H9 (cell line): ENCODE measurements at regions not wholly inside any gene's neighbourhood (a gene's known extent, or its start where the extent isn't known, plus 50 kb on each side); places are given as distances from the start of the nearest gene placed in this dataset.

Experiments
- DNase-seq: peaks from one replicate; pipeline ENCODE4 v3.0.0-alpha.2; 2017
- H2AFZ ChIP-seq: one replicate; pipeline ENCODE4 v1.6.1; 2013; ENCODE audit warnings: mild to moderate bottlenecking, low read length, control low read depth, moderate library complexity
- H2AK5ac ChIP-seq: 2 replicates; pipeline ENCODE4 v1.6.1; 2013; ENCODE audit warnings: low read length, control low read depth, mixed read lengths; ENCODE audit not compliant: insufficient read length
- H2BK120ac ChIP-seq: one replicate; pipeline ENCODE4 v1.6.1; 2013; ENCODE audit warnings: low read depth, mild to moderate bottlenecking, low read length, control low read depth, inconsistent platforms; ENCODE audit not compliant: poor library complexity, severe bottlenecking
- H2BK12ac ChIP-seq: 2 replicates; pipeline ENCODE4 v1.6.1; 2013; ENCODE audit warnings: low read length, control low read depth, mixed read lengths, low read depth; ENCODE audit not compliant: insufficient read length
- H2BK15ac ChIP-seq: 2 replicates; pipeline ENCODE4 v1.6.1; 2013; ENCODE audit warnings: low read depth, low read length, control low read depth
- H2BK20ac ChIP-seq: one replicate; pipeline ENCODE4 v1.6.1; 2013; ENCODE audit warnings: low read depth, mild to moderate bottlenecking, low read length, control low read depth, inconsistent platforms; ENCODE audit not compliant: poor library complexity, severe bottlenecking
- H2BK5ac ChIP-seq: 2 replicates; pipeline ENCODE4 v1.6.1; 2013; ENCODE audit warnings: low read length, control low read depth, mixed read lengths; ENCODE audit not compliant: insufficient read length
- H3K14ac ChIP-seq: 2 replicates; pipeline ENCODE4 v1.6.1; 2013; ENCODE audit warnings: low read length, control low read depth; ENCODE audit not compliant: insufficient read depth
- H3K18ac ChIP-seq: 2 replicates; pipeline ENCODE4 v1.6.1; 2013; ENCODE audit warnings: low read depth, mild to moderate bottlenecking, mixed read lengths, low read length, control low read depth; ENCODE audit not compliant: insufficient read length
- H3K23ac ChIP-seq: 2 replicates; pipeline ENCODE4 v1.6.1; 2013; ENCODE audit warnings: low read length, control low read depth, mixed read lengths, low read depth; ENCODE audit not compliant: insufficient read length
- H3K23me2 ChIP-seq: 2 replicates; pipeline ENCODE4 v1.6.1; 2013; ENCODE audit warnings: low read depth, mild to moderate bottlenecking, mixed read lengths, low read length, control low read depth; ENCODE audit not compliant: insufficient read length, poor library complexity, severe bottlenecking
- H3K27ac ChIP-seq: 2 replicates; pipeline ENCODE4 v1.5.1; 2013; ENCODE audit warnings: low read length, control low read depth, mixed read lengths, low read depth; ENCODE audit not compliant: insufficient read length
- H3K27me3 ChIP-seq: 2 replicates; pipeline ENCODE4 v1.6.1; 2013; ENCODE audit warnings: low read length, control low read depth, inconsistent platforms; ENCODE audit not compliant: insufficient read depth
- H3K4ac ChIP-seq: 2 replicates; pipeline ENCODE4 v1.6.1; 2013; ENCODE audit warnings: low read depth, mild to moderate bottlenecking, control low read depth, inconsistent platforms, low read length, moderate library complexity
- H3K4me1 ChIP-seq: 2 replicates; pipeline ENCODE4 v1.6.1; 2013; ENCODE audit warnings: low read length, control low read depth, inconsistent platforms; ENCODE audit not compliant: insufficient read depth
- H3K4me2 ChIP-seq: 2 replicates; pipeline ENCODE4 v1.6.1; 2013; ENCODE audit warnings: low read length, control low read depth, mixed read lengths; ENCODE audit not compliant: insufficient read length, insufficient read depth
- H3K56ac ChIP-seq: 2 replicates; pipeline ENCODE4 v1.6.1; 2013; ENCODE audit warnings: low read depth, mild to moderate bottlenecking, mixed read lengths, low read length, control low read depth; ENCODE audit not compliant: insufficient read length
- H3K79me1 ChIP-seq: 2 replicates; pipeline ENCODE4 v1.6.1; 2013; ENCODE audit warnings: low read depth, mild to moderate bottlenecking, moderate library complexity, low read length, control low read depth, inconsistent platforms; ENCODE audit not compliant: insufficient read depth, poor library complexity, severe bottlenecking
- H3K79me2 ChIP-seq: 2 replicates; pipeline ENCODE4 v1.6.1; 2013; ENCODE audit warnings: low read length, control low read depth, inconsistent platforms; ENCODE audit not compliant: insufficient read depth
- H3K9ac ChIP-seq: 2 replicates; pipeline ENCODE4 v1.6.1; 2013; ENCODE audit warnings: low read length, control low read depth, mixed read lengths; ENCODE audit not compliant: insufficient read length; ENCODE audit errors: extremely low read depth
- H3K9me3 ChIP-seq: one replicate; pipeline ENCODE4 v1.6.1; 2013; ENCODE audit warnings: low read depth, low read length, inconsistent platforms; ENCODE audit not compliant: control insufficient read depth
- H3T11ph ChIP-seq: one replicate; pipeline ENCODE4 v1.6.1; 2013; ENCODE audit warnings: mild to moderate bottlenecking, low read length, control low read depth, inconsistent platforms
- H4K20me1 ChIP-seq: one replicate; pipeline ENCODE4 v1.6.1; 2013; ENCODE audit not compliant: control insufficient read depth, insufficient read length, insufficient read depth
- H4K5ac ChIP-seq: 2 replicates; pipeline ENCODE4 v1.6.1; 2013; ENCODE audit warnings: low read depth, mild to moderate bottlenecking, mixed read lengths, low read length, control low read depth; ENCODE audit not compliant: insufficient read length
- H4K8ac ChIP-seq: replicated peaks from 2 replicates; pipeline ENCODE4 v1.6.1; 2013; ENCODE audit warnings: low read length, control low read depth, mixed read lengths, low read depth; ENCODE audit not compliant: insufficient read length
- H4K91ac ChIP-seq: 2 replicates; pipeline ENCODE4 v1.6.1; 2013; ENCODE audit warnings: low read depth, mild to moderate bottlenecking, moderate library complexity, mixed read lengths, low read length, control low read depth; ENCODE audit not compliant: insufficient read length
- H3K27ac Mint-ChIP-seq, 3 experiments: 2 replicates in 2 of 3; 3 replicates in 1 of 3; pipeline ENCODE4 v1.8.0; 2020 to 2021; ENCODE audit warnings: mixed read lengths in 3 of 3, mild to moderate bottlenecking in 1 of 3, moderate library complexity in 1 of 3
- H3K27me3 Mint-ChIP-seq: 2 replicates; pipeline ENCODE4 v1.8.0; 2021; ENCODE audit warnings: low read depth, mild to moderate bottlenecking, moderate library complexity, mixed read lengths
- H3K36me3 Mint-ChIP-seq, 3 experiments: 2 replicates in 2 of 3; 3 replicates in 1 of 3; pipeline ENCODE4 v1.8.0; 2020 to 2021; ENCODE audit warnings: low read depth in 3 of 3, mixed read lengths in 3 of 3; ENCODE audit not compliant: insufficient read depth in 1 of 3
- H3K4me1 Mint-ChIP-seq, 2 experiments: 2 replicates each; pipeline ENCODE4 v1.8.0; 2020; ENCODE audit warnings: mixed read lengths in 2 of 2
- H3K4me3 Mint-ChIP-seq, 2 experiments: 2 replicates in 1 of 2; 3 replicates in 1 of 2; pipeline ENCODE4 v1.8.0; 2020 to 2021; ENCODE audit warnings: mild to moderate bottlenecking in 2 of 2, mixed read lengths in 2 of 2, moderate library complexity in 1 of 2
- H3K9me3 Mint-ChIP-seq, 2 experiments: 2 replicates in 1 of 2; 3 replicates in 1 of 2; pipeline ENCODE4 v1.8.0; 2020; ENCODE audit warnings: mild to moderate bottlenecking in 2 of 2, mixed read lengths in 2 of 2, moderate library complexity in 1 of 2
- CTCF ChIP-seq: fragments of 200-600 bp; sonication (generic); conservative IDR thresholded peaks from 3 replicates; pipeline ENCODE4 v1.8.0; 2021; ENCODE audit warnings: antibody characterized with exemption, mild to moderate bottlenecking
- WGBS: extraction: QIAGEN DNeasy Blood & Tissue Kit; methylation state at CpG from one replicate; pipeline ENCODE4 v1.1.7; 2013; ENCODE audit warnings: missing lambda C conversion rate, low lambda C conversion rate, mixed read lengths; ENCODE audit not compliant: insufficient read length; ENCODE audit errors: extremely low coverage; 5-methylcytosine and 5-hydroxymethylcytosine counted together

GRCh38 chr14:97489750-97490149, 692.6 kb downstream of the VRK1 start:
- no peaks in the 10 kb centered on the region; the same call in 1 of the 2 replicates for H3K27me3 Mint-ChIP-seq
- no peak overlapping the region for H3K56ac ChIP-seq
- H3K4me3 Mint-ChIP-seq = no peak overlapping the region
- H2BK5ac ChIP-seq = no peak overlapping the region
- no peak overlapping the region for H4K91ac ChIP-seq
- no peak overlapping the region for H3K14ac ChIP-seq
- H3K18ac ChIP-seq = no peak overlapping the region
- no peaks in the 10 kb centered on the region for H3K79me1 ChIP-seq
- H2BK12ac ChIP-seq = no peak overlapping the region
- no peak overlapping the region for H4K8ac ChIP-seq
- H3K4me1 Mint-ChIP-seq = no peaks in the 10 kb centered on the region
- H3K36me3 Mint-ChIP-seq = no peaks in the 10 kb centered on the region
- no peaks in the 10 kb centered on the region for H3K9me3 ChIP-seq
- no peaks in the 10 kb centered on the region for H4K20me1 ChIP-seq
- H3K23ac ChIP-seq = no peak overlapping the region
- no peak for DNase-seq
- no peak overlapping the region for H3K4ac ChIP-seq
- no peak overlapping the region for H2BK120ac ChIP-seq
- H3K9ac ChIP-seq = no peak overlapping the region
- H4K5ac ChIP-seq = no peak overlapping the region
- no peak overlapping the region for H3K4me2 ChIP-seq
- H3K4me1 ChIP-seq = no peaks in the 10 kb centered on the region
- H3K27me3 ChIP-seq = no peaks in the 10 kb centered on the region
- no peaks in the 10 kb centered on the region; a peak in 2 of 5 replicates for H3K9me3 Mint-ChIP-seq
- no peak for TF ChIP-seq CTCF
- H3K27ac ChIP-seq = no peak overlapping the region
- no CpG with 5 or more reads among the region's 10 CpGs for WGBS
- no peak overlapping the region for H2AK5ac ChIP-seq
- H3K27ac Mint-ChIP-seq = no peak overlapping the region
- no peak overlapping the region for H3T11ph ChIP-seq
- H3K79me2 ChIP-seq = no peaks in the 10 kb centered on the region
- no peaks in the 10 kb centered on the region for H3K23me2 ChIP-seq
- H2BK20ac ChIP-seq = no peak overlapping the region
- no peak overlapping the region for H2AFZ ChIP-seq
- no peak overlapping the region for H2BK15ac ChIP-seq
